Right ventricle myocardium inferior (tissue), 1 donor: ENCODE measurements at regions not wholly inside any gene's neighbourhood (a gene's known extent, or its start where the extent isn't known, plus 50 kb on each side); places are given as distances from the start of the nearest gene placed in this dataset.

Experiments
- ATAC-seq: fragments of 200-7000 bp; cut with Tn5 transposase; one replicate; pipeline ENCODE4 v1.9.1; 2020; ENCODE audit warnings: mild to moderate bottlenecking, moderate library complexity
- DNase-seq: peaks from one replicate; pipeline ENCODE4 v3.0.0; 2021; ENCODE audit errors: missing footprints
- intact Hi-C: fragments of 100-400 bp; cut with DNase I; formaldehyde crosslinking; loops from one replicate; pipeline ENCODE4 v1.11.0; 2022
- donor health status: DM: no; HTN: yes; CAD: no; lungs with severe emphysema.

DNA sequence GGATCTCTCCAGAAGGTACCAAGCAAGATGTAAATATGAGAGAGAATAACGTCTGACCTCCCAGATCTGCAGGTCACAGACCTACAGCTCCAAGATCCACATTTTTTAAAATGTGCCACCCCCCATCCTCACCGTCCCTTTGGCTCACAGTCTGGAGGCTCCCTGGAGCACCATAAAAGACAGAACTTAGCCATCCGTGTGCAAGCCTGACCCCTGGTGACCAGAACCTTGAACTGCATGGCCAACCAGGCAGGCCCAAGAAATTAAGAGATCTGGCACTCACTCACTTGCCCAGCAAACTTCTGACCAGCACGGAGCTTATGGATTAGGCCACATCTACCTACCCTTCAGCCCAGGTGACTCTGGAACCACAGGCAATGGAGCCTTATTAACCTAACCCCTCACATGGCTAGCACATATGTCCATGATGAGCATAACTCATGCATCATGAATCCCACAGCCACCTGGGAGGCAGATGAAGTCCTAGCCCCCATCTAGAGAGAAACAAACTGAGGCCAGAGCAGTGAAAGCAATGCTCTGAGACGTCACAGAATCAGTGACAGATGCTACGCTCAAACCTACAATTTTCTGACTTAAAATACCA, 275.3 kb downstream of the UACA start:
- intact Hi-C loops: loop anchor here (2.0 to 5.0 kb wide), 2 partner anchors 911 to 1011 kb away; no protein-coding TSS in a partner anchor
- ATAC-seq: peak; percentile 46
- no peak for DNase-seq

DNA sequence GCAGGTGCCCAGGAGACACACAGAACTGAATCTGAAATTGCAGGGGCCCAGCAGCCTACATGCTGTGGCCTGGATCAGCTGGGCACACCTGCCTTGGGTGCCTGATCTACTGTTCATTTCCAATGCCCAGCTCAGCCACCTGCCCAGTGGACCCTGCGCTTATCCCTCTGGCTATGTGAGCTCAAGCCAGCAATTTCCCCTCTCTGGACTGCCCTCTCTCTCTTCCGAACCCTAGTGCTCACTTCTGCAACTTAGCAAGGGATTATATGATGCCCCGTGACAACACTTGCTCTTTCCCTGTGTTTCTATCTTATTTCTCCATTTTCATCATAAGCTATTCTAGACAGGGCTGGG, 276.0 kb downstream of the UACA start:
- ATAC-seq (no peak), DNase-seq (no peak)
- intact Hi-C loops: loop anchor here (5.0 kb wide), 1 partner anchor 910 kb away; no protein-coding TSS in a partner anchor

DNA sequence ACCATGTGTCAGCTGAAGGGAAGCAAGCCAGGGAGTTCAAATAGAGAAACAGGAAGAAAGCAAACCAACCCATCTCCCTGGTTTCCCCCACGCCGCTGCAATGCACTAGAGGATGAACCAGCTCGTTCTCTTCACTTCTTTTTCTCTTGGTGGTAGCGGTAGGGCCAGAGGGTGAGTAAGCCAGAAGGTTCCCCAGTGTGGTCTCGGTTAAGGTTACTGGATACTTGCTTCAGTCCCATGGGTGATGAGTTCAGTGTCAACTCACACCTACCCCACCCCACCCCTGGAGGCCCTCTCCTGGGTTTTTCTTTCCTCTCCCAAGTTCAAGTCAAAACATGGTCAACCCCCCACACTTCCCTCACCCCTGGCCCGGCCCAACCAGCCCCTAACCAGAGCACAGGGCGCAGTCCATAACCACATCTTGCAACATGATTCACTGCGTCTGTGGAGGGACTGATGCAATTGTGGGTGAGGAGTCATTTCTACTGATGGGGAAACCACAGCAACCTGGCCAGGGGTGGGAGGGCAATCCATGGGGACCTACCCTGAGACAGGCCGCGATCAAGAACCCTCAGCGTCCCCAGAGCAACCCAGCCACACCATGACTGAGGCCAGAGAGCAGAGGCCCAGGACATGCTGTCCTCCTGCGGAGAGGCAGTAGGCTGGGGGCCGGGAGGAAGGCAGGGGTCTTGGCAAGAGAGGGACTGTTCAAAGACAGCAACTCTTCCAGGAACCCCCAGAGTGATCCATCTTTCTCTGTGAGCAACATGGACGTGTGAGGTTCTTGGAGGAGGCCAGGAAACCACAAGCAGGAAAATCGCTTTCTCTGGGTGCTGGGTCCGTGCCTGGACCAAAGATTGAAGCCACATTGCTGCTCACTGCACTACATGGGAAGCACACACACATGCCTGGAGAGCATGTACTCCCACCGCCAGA, 276.6 kb downstream of the UACA start:
- ATAC-seq (peak; percentile 25), DNase-seq (peak; percentile 82)
- intact Hi-C loops: loop anchor here (5.0 kb wide), 1 partner anchor 909 kb away; no protein-coding TSS in a partner anchor

DNA sequence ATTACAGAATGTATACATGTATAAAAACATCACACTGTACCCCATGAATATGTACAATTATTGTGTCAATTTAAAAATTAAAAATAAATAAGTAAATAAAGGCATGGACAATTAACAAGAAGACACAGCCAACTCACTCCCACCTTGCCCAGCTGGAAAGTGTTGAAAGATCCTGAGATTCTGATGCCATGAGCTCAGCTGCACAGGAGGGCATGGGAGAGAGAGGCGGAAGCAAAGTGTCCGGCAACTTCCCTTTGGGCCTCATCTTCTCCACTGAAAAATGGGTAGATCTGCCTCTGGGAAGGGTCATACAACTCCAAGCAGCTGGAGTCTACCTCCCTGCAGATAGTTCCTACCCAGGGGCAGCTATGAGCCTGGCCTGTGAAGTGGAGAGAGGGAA, 277.3 kb downstream of the UACA start:
- intact Hi-C loops: loop anchor here (5.0 kb wide), 1 partner anchor 909 kb away; no protein-coding TSS in a partner anchor
- DNase-seq (no peak), ATAC-seq (no peak)

DNA sequence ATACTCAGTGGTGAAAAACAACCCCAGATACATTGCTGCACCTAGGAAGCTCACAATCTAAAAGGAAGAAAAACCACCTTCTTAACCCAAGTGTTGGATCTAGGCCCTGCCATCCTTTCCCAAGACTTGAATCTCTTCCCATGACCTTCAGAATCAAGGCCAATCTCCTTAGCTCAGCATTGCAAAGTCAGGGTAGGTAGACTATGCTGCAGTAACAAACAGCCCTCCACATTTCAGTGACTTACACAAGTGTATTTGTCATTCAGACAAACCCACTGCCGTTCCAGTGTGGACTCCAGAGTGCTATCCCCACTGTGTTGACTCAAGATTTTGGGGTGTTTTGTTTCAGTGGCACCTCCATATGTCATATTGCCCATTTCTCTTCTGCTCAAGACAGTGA, 278.4 kb downstream of the UACA start:
- intact Hi-C loops: loop anchor here (5.0 kb wide), 1 partner anchor 908 kb away; no protein-coding TSS in a partner anchor
- ATAC-seq: no peak
- DNase-seq: no peak

DNA sequence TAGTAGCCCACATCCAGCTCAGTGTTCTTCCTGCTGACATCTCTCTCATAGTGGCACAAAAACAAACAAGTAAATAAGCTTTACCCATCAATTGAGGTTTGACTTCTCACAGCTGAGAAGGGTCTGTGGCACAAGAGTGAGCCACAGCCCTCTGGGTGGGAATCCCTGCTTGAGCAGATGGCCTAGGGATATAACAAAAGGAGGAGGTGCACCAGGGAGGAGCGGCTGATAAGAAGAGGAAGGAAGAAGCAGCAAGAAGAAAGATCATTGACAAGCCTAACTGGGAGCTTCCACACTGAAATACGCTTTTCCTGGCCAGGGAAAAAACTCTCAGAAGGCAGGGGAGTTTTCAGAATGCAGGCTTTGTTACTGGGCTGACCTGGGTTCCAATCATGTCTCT, 279.8 kb downstream of the UACA start:
- DNase-seq: no peak
- ATAC-seq: no peak
- intact Hi-C loops: no loop called here

DNA sequence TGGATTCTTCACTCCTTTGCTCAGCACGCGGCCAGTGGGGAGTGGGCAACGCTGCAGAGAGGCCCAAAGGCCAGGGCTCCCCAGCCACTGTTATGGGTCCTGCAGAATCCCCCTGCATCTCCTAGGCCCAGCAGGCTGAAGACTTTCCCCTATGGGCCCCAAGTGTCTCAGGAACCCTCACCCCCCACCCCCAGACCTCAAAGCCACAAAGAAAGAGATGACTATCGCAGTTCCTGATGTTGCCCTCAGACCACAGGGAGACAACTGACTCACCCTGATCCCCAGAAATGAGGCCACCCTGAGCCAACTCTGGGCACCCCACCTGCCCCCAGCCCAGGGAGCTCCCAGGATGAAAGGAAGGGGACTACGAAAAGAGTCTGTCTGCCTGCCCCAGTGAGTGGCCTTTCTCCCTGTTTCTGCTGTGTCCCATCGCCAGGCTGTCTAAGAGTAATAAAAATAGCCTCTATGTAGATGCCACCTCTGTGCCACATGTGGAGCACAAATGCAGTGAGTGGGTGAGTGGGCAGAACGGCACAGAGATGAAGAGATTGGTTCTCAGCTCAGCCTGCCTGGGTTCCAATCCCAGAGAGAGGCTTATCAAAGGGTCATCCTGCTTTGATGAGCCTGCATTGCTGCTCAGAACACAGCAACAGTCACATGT, 283.0 kb downstream of the UACA start:
- intact Hi-C loops: no loop called here
- no peak for DNase-seq
- ATAC-seq: no peak

DNA sequence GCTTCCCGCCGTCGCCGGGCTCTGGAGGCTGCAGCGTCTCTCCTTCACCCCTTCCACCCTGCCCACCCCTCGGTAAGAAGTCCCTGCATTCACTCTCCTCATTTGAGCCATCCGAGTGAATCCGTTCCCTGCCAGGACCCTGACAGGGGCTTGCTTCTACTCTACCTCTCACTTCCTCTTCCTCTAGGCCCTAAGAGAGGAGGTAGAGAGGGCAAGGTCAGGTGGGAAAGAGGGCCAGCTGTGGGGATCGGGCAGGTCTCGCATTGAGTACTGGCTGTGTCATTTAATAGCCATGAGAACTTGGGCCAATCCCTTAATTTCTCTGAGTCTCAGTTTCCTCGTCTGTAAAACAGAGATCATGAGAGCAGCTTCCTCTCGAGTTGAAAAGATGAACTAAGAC, 283.6 kb downstream of the UACA start:
- no peak for DNase-seq

DNA sequence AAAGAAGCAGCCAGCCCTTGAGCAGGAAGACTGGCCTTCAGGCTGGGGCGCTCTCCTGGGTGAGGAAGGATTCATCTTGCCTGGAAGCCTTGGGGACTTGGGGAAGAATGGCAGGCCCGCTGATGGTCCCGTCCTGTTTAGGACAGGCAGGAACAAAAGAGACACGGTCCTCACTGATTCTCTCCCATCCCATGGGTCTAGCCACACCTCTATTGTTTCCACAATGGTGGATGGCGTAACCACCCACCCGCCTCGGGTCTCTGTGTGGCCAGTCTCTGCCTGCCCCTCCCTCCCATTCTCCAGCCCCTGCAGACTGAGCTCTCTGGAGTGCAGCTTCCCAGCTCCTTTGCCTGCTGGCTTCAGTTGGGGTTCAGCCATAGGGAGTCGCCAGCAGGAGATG, 284.3 kb downstream of the UACA start:
- intact Hi-C loops: no loop called here
- DNase-seq (no peak), ATAC-seq (no peak)

More for the DNA sequence above, 283.6 kb downstream of the UACA start:
- intact Hi-C loops: no loop called here
- ATAC-seq: no peak

DNA sequence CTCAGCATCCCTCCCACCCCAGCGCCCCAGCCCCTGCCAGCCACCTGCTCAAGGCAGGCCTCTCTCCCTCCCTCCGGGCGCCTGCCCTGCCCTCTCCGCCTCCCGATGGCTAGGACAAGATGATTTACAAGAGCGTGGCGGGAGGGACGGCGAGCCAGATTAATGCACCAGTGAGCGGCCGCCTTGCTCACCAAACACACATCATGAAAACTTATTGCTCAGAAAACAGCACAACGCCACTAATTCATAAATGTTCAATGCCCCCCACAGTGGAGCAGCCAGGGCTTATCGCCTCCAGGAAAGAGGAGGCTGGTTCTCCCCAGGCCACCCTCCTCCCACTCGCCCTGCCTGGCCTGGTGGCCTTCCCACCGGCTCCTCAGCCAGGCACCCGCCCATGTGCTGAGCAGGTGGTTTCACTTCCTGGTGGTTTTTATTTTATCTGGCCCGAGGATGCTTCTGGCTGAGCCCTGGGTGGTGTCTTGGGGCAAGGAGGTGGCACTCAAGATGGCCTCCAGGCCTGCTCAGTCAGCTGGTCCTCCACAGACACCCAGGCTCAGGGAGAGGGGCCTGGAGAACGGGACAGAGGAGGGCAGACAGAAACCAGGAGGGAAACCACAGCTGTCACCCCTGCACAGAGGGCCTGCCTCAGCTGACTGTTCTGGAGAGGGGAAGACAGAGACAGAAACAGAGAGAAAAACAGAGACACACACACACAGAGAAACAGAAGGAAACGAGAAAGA, 284.9 kb downstream of the UACA start:
- intact Hi-C loops: no loop called here

DNA sequence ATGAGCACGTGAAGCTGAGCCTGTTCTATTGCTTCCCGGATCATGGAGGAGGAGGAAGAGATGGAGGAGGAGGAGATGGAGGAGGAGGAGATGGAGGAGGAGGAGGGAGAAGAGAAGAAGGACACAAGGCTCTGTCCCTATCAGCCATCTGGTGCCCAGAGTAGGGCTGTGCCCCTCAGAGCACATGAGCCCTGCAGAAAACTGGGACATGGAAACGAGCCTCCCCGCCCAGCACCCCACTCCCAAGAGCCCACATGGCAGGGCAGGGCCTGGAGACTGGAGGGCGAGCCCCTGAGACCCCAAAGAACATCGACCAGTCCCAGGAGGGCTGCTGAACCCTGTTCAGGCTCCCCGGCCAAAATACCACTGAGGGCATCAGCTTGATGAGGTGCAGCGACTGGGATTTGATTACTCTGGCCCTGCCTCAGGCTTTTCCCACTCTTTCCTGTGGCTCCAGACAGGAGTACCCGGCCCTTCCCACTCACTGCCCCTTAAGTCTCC, 285.6 kb downstream of the UACA start:
- intact Hi-C loops: no loop called here
- DNase-seq (no peak), ATAC-seq (no peak)

More for the DNA sequence above, 284.9 kb downstream of the UACA start:
- ATAC-seq (no peak), DNase-seq (no peak)

DNA sequence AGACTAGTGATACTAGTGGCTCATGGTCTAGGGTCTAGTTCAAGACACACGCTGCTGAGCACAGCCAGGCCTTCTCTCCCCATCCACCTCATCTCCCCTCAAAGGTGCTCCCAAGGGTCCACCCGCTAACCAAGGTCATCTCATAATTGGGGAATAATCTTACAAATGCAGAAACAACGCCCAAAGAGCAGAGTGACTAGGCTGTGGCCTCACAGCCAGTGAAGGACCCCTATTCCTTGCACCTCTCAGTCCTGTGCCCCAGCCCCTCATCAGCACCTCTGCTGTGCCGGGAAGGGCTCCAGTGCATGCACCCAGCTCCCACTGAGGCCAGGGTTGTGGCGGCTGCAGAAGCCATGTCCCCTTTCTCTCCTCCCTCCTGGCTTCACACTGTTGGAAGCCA, 286.9 kb downstream of the UACA start:
- ATAC-seq (no peak), DNase-seq (no peak)
- intact Hi-C loops: no loop called here

DNA sequence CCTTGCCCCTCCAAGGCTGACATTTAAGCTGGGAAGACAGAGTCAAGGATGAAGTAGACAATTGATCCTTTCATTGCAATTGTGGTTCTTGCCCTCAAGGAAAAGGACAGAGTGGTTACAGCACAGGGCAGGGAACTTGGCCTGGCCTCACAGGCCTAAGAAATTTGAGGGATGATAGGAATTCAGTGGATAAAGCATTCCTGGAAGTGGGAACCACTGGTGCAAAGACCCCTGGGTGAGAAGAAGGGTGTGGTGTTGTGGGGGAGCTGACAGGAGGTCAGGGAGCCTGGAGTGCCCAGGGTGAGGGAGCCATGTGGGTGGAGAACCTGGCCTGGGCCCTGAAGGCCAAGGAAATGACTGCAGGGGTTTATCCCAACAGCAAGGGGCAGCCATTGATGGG, 287.4 kb downstream of the UACA start:
- DNase-seq: no peak
- ATAC-seq: no peak
- intact Hi-C loops: no loop called here

DNA sequence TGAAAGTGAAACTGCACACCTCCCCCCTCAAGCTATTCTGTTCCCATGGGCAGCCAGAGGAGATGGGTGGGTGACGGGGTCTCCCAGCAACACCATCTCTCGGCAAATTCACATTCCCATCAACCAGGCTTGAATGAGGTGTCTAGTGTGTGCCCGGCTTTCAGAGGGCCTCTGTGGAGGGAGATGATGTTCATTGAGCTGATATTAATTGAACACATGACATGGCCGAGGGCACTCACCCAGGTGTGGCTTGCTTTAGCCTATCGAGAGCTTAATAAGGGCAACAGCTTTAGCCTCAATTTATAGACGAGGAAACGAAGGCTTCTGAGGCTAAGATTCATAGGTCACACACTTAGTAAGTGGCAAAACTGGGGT, 288.0 kb downstream of the UACA start:
- no peak for DNase-seq
- ATAC-seq: no peak
- intact Hi-C loops: no loop called here

DNA sequence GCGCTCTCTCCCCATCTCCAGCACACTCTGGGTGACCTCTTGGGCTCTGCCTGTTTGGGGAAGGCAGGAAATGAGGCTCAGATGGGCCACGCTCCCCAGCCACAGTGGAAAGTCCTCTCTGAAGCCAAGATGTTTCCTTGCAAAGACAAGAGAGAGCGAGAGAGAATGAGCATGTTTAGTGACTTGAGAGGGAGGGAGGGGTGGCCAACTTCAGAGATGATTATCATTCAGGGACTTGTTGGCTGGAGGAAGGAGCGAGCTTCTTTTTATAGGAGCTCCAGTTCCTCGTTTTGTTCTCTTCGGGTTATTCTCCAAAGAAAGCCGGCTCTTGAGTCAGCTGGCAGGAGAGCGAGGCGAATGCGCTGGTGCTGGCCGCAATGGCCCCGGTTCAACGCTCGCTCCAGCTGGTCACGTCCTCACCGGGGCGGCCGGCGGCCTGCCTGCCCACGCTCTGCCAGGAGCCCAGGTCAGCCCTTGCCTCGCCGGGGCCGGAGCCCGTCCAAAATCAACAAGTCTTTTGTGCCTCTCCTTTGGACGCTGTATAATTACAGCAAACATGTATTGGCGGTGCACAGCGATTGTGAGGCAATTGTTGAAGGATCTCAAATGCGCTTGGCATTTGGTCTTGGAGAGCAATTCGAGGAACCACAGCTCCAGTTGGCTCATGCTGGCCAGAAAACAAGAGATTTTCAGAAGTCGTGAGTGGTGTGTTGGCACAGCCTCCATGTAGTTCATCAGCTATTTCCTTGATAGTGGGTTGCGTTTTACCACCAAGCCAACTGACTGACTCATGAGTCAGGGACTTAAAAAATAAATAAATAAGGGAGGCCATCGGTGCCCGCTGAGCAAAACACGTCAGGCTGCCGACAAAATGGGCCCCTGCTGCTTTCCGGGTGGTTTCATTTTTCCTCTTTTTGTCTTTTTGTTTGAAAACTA, 288.6 kb downstream of the UACA start:
- ATAC-seq (peak; percentile 14), DNase-seq (peak; percentile 80)
- intact Hi-C loops: no loop called here

DNA sequence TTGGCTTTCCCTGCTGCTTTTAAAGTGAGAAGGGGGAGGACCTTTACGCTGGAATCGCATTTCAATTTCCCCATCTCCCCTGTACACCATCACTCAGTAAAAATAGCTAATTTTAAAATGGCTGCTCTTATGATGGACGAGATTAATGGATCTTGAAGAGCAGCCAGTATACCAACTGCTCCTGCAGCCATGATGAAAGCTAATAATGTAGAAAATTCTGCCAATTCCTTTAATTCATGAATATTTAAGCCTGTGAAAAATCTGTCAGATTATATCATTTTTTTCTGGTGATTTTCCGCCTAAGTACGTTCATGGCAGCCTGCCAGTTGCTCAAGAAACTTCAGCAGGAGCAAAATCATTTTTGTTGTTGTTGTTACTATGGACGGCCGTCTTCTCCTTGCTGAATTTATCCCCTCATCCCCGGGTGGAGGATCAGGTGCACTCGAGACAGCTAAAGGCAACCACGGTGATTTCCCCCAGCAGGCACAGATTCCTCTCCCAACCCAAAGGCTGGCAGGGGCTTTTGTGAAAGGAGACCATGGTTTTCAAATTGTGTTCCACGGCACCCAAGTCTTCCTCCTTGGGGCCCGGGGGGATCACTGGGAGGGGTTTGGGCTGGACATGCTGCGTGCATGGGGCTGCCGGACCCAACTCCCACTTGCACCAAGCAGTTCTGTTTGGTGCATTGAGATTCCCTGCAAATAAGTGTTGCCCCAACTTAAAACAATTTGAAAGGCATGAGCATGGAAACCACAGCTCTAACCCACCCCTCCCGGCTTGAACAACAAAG, 289.6 kb downstream of the UACA start:
- no peak for ATAC-seq
- intact Hi-C loops: no loop called here
- DNase-seq: no peak

DNA sequence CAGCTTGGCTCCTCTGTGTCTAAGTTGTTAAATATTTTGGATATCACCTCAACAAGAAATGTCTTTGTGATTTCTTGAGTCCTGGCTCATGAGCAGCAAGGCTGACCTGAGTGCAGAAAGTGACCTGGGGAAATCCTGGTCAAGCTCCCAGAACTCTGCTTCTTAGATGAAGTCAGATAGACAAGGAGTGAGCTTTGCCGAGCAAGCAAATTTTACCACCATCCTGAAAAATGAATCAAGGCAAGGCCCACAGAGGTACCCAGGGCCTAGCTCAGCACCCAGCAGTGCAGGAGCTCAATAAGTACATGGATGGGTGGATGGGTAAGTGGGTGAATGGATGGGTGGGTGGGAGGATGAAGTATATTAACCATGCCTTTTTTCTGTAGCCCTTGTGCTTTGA, 291.8 kb downstream of the UACA start:
- DNase-seq (no peak), ATAC-seq (no peak)
- intact Hi-C loops: no loop called here
